ENCODE measurements at regions not wholly inside any gene's neighbourhood (a gene's known extent, or its start where the extent isn't known, plus 50 kb on each side); places are given as distances from the start of the nearest gene placed in this dataset.

GRCh38 chr2:150339282-150339681, 148.2 kb downstream of the RND3 start:
- TF ChIP-seq POLR2AphosphoS5 (IDR thresholded peaks at IDR 0.05; ENCODE audit: low read depth, low read length) (no peak), POLR2A (IDR thresholded peaks at IDR 0.05; ENCODE audit: low read depth, low read length) (no peak)
